SKM-1 treated with dmso at 0.1 percent for 144 hours (cell line): ENCODE measurements at regions not wholly inside any gene's neighbourhood (a gene's known extent, or its start where the extent isn't known, plus 50 kb on each side); places are given as distances from the start of the nearest gene placed in this dataset.
"Not testable (repeated sequence)": the region's sequence is repeated elsewhere in the genome, so short reads cannot be mapped to it uniquely, and the experiment has no call there.

Source experiments
- DNase-seq: peaks from one replicate; lab custom pipeline; 2025; ENCODE audit not compliant: unreplicated experiment; lab: John Stamatoyannopoulos, UW

GRCh38 chr12:24379433-24379832 lies 430.0 kb upstream of the SOX5 start:
- DNase-seq, result no peak

DNA sequence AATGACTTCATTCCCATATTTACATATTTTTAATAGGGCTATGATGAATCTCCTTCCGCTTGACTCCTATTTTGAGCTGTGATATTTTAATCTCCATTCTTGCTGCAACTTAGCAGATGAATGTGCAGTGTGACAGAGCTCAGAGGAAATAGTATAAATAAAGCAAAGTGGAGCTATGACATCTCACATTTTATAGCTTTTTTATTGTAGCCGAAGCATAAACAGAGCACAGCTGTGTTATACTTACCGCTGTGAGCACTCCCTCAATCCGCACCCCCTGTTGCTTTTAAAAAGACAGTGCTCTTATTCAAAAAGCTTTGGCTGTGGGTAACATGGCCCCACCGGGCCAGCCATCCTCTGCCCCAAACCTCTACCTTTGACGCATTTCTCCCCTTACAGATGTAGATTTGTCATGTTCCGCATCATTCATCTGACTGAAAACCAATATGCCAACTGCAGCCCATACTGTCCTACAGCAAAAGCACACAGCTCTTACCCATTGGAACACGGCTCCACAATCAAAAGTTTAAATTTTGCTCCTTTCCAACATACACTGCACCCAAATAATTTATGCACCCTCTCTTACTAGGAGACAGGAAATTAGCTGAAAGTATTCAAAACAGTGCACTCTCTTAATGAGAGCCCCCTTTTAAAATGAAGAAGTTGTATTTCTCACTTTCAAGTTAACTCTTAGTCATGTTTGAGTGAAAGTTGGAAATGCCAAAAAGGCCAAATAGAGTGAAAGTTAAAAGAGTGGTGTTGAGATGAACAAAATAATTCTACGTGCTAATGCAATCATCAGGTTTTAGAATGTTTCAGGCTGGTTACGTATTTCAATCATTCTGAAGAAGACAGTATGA lies 429.3 kb upstream of the SOX5 start:
- DNase-seq, result no peak

DNA sequence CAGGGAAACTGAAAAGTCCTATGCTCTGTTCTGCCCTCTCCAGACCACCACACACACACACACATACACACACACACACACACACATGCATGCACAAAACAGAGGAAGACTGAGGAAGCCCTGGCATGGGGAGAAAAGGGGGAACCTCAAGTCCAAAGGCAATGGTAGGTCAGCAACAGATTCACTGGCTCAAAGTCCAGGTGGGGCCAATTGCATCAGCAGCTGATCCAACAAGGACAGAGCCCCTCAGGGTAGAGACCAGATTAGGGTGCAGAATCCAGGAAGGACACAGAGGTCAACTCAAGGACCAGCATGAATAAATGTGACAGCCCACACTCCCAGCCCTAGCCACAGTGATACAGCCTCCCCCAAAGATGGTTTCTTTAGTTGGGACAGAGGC lies 425.0 kb upstream of the SOX5 start:
- no peak for DNase-seq

- no peak for DNase-seq
Observed at GRCh38 chr12:24373004-24373403, 423.5 kb upstream of the SOX5 start.

DNA sequence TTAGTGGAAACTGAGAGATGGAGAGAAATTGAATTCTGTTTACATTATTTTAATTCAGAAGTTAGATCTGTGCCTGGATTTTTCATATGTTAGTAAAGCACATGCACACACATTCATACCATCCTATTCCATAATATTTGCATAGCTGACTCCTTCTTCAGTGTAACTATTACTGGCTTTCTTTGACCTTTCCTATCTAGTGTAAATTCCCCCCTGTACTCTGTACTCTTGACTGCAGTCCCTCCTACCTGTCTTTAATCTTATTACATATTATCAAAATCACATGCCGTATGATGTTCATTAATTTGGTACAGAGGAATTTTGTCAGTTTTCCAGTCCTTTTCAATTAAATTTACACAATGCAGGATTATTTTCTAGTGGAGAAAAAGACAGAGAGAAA lies 417.0 kb upstream of the SOX5 start:
- DNase-seq, result no peak

GRCh38 chr12:24364921-24365320 lies 415.5 kb upstream of the SOX5 start:
- no peak for DNase-seq

- no peak for DNase-seq
Observed at GRCh38 chr12:24363177-24363754, 413.8 kb upstream of the SOX5 start.

GRCh38 chr12:24361877-24362580 lies 412.6 kb upstream of the SOX5 start:
- DNase-seq, result no peak

- no peak for DNase-seq
Observed at GRCh38 chr12:24360907-24361306, 411.4 kb upstream of the SOX5 start.

DNA sequence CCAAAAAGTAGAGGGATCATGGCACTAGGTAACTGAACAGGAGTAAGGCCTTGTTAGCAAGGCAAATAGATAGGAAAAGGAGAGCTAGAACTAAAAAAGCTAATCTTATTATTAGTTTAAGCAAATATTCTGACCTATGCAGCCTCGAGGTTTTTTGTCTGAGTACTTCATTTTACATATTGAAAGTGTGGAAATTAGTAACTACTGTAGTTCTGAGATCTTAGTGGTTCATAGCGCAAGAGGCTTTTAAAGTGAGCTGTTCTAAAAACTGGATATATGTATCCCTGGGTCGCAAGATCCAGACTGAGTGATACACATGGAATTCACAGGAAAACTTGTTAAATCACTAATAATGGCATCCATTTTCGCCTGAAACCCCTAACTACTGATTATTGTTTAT lies 411.0 kb upstream of the SOX5 start:
- DNase-seq, result no peak

GRCh38 chr12:24360057-24360456 lies 410.6 kb upstream of the SOX5 start:
- no peak for DNase-seq

DNA sequence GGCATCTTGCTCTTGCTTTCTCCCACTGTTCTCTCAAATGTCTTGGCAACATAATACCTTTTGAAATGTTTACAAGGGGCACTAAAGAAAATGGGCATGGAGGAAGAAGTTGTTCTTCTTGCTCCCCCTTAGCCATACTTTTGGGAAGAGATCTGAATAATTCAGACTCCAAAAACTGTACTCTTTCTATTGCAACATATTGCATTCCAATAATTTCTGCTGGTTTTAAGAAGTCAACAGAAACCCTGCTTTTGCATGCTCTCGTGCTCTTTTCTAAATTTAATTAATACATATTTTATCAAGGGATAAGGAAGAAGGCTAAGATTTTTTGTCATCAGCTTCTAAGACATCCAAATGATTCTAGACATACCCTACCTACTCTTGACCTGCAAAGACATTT lies 409.9 kb upstream of the SOX5 start:
- no peak for DNase-seq

GRCh38 chr12:24356240-24356804 lies 406.9 kb upstream of the SOX5 start:
- no peak for DNase-seq

- no peak for DNase-seq
Observed at GRCh38 chr12:24352363-24352762, 402.9 kb upstream of the SOX5 start.

DNA sequence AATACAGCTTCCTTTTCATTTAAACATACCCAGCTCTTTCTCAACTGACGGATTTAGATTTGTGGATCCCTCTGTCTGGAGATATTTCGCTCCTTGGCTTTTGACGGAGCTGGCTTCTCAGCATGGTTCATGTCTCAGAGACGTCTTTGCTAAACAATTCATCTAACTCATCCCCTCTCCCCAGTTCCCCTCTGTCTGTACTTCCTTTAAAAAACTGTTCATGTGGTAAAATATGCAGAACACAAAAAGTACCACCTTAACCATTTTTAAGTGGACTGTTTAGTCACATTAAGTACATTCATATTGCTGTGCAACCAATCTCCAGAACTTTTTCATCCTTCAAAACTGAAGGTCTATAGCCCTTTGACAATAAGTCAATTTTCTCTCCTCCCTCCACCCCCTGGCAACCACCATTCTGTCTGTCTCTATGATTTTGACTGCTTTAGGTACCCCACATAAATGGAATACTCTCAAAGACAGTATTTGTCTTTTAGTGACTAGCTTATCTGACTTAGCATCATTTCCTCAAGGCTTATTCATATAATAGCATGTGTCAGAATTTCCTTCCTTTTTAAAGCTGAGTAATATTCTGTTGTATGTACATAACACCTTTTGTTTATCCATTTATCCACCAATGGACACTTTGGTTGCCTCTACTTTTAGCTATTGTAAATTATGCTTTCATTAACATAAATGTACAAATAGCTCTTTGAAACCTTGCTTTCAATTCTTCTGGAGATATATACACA lies 399.8 kb upstream of the SOX5 start:
- no peak for DNase-seq

DNA sequence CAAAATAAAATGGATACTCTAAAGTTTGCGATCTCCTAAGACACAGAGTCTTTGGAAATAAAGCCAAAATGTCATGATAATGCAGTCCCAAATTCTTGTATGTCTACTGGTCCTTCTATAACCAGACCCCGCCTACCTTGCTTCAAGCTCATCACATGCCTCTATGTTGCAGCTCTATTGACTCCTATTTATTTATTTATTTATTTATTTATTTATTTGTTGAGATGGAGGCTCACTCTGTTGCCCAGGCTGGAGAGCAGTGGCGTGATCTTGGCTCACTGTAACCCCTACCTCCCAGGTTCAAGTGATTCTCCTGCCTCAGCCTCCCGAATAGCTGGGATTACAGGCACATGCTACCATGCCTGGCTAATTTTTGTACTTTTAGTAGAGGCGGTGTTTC lies 398.7 kb upstream of the SOX5 start:
- not testable (repeated sequence) for DNase-seq

DNA sequence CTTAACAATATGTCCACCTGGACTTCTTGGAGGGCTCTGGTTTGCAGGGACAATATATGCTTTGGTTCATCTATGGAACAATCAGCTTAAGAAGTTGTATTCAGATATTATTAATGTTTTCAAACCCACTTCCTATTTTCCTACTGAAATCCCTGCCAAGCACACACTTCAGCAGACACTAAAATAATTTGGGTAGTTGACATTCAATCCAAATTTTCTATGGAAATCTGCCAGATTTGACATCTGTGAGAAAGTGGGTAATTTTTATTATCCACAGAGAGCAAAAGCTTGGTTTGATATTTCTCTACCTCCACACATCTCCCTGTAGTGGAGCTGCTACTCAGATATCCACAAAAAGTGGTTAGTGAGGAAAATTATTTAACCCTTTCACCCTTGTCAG lies 378.8 kb upstream of the SOX5 start:
- no peak for DNase-seq

DNA sequence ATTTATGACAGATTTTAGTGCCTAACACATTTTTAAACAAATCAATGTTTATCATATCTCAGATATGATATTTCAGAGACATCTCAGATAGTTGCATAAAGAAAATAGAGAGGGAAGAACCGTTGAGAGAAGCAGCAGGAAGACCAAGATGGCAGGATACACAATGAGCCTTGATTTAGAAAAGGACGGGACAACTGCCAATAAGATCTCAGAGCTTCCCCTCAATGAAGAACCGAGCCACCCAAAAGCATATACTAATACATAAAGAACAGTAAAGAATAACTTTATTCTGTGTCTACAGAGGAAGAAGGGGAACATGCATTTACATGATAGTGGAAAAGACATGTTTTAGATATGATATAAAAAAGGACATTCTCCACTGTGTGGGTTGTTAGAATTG lies 375.9 kb upstream of the SOX5 start:
- no peak for DNase-seq

DNA sequence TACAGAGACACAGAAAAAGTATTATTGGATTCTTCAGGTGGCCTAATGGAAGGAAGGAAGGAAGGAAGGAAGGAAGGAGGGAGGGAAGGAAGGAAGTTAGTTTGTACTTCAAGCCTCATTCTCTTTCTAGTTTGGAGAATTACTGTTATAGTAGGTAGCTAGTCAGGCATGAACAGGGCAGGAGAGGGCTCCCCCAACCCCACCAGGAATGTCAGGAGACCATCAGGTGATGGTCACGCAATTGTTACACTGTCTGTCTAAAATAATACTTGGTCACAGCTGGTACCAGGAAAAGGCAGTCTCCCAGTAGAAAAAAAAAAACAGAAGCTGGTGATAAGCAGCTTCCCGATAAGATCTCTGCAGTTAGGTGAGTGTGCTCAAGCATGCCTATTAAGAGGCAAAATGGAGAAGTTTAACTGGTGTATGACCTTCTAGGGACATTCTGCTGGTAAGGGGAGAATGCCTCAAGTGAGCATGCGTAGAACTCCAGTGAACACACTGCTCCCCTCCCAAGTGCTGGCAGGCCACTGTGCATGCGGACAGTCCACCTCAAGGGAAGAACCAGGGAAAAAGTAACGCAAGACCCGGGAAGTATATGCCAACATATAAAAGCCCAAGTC lies 358.4 kb upstream of the SOX5 start:
- no peak for DNase-seq

- no peak for DNase-seq
Observed at GRCh38 chr12:24307153-24307552, 357.7 kb upstream of the SOX5 start.

DNA sequence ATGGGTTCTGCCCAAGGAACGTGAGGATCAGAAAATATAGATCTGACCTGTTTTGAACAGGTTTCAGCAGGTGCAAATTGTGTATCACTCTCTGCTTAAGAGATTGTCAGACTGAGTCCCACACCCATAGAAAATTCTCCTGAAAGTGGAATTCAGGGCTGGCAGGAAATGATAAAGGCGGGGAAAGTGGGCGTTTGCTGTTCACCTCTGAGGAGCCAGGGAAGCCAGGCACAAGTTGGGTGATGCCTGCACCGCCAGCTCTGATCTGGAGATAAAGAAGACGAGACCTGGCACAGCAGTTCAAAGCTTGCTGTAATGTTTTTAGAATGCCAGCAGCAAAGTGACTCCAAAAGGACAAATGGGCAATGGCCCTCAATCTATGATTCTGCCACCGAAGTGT lies 356.5 kb upstream of the SOX5 start:
- no peak for DNase-seq
